H9 (cell line): ENCODE measurements at regions not wholly inside any gene's neighbourhood (a gene's known extent, or its start where the extent isn't known, plus 50 kb on each side); places are given as distances from the start of the nearest gene placed in this dataset.

Experiments used
- DNase-seq: peaks from one replicate; pipeline ENCODE4 v3.0.0-alpha.2; 2017
- H2AFZ ChIP-seq: one replicate; pipeline ENCODE4 v1.6.1; 2013; ENCODE audit warnings: mild to moderate bottlenecking, low read length, control low read depth, moderate library complexity
- H2AK5ac ChIP-seq: 2 replicates; pipeline ENCODE4 v1.6.1; 2013; ENCODE audit warnings: low read length, control low read depth, mixed read lengths; ENCODE audit not compliant: insufficient read length
- H2BK120ac ChIP-seq: one replicate; pipeline ENCODE4 v1.6.1; 2013; ENCODE audit warnings: low read depth, mild to moderate bottlenecking, low read length, control low read depth, inconsistent platforms; ENCODE audit not compliant: poor library complexity, severe bottlenecking
- H2BK12ac ChIP-seq: 2 replicates; pipeline ENCODE4 v1.6.1; 2013; ENCODE audit warnings: low read length, control low read depth, mixed read lengths, low read depth; ENCODE audit not compliant: insufficient read length
- H2BK15ac ChIP-seq: 2 replicates; pipeline ENCODE4 v1.6.1; 2013; ENCODE audit warnings: low read depth, low read length, control low read depth
- H2BK20ac ChIP-seq: one replicate; pipeline ENCODE4 v1.6.1; 2013; ENCODE audit warnings: low read depth, mild to moderate bottlenecking, low read length, control low read depth, inconsistent platforms; ENCODE audit not compliant: poor library complexity, severe bottlenecking
- H2BK5ac ChIP-seq: 2 replicates; pipeline ENCODE4 v1.6.1; 2013; ENCODE audit warnings: low read length, control low read depth, mixed read lengths; ENCODE audit not compliant: insufficient read length
- H3K14ac ChIP-seq: 2 replicates; pipeline ENCODE4 v1.6.1; 2013; ENCODE audit warnings: low read length, control low read depth; ENCODE audit not compliant: insufficient read depth
- H3K18ac ChIP-seq: 2 replicates; pipeline ENCODE4 v1.6.1; 2013; ENCODE audit warnings: low read depth, mild to moderate bottlenecking, mixed read lengths, low read length, control low read depth; ENCODE audit not compliant: insufficient read length
- H3K23ac ChIP-seq: 2 replicates; pipeline ENCODE4 v1.6.1; 2013; ENCODE audit warnings: low read length, control low read depth, mixed read lengths, low read depth; ENCODE audit not compliant: insufficient read length
- H3K23me2 ChIP-seq: 2 replicates; pipeline ENCODE4 v1.6.1; 2013; ENCODE audit warnings: low read depth, mild to moderate bottlenecking, mixed read lengths, low read length, control low read depth; ENCODE audit not compliant: insufficient read length, poor library complexity, severe bottlenecking
- H3K27ac ChIP-seq: 2 replicates; pipeline ENCODE4 v1.5.1; 2013; ENCODE audit warnings: low read length, control low read depth, mixed read lengths, low read depth; ENCODE audit not compliant: insufficient read length
- H3K27me3 ChIP-seq: 2 replicates; pipeline ENCODE4 v1.6.1; 2013; ENCODE audit warnings: low read length, control low read depth, inconsistent platforms; ENCODE audit not compliant: insufficient read depth
- H3K4ac ChIP-seq: 2 replicates; pipeline ENCODE4 v1.6.1; 2013; ENCODE audit warnings: low read depth, mild to moderate bottlenecking, control low read depth, inconsistent platforms, low read length, moderate library complexity
- H3K4me1 ChIP-seq: 2 replicates; pipeline ENCODE4 v1.6.1; 2013; ENCODE audit warnings: low read length, control low read depth, inconsistent platforms; ENCODE audit not compliant: insufficient read depth
- H3K4me2 ChIP-seq: 2 replicates; pipeline ENCODE4 v1.6.1; 2013; ENCODE audit warnings: low read length, control low read depth, mixed read lengths; ENCODE audit not compliant: insufficient read length, insufficient read depth
- H3K56ac ChIP-seq: 2 replicates; pipeline ENCODE4 v1.6.1; 2013; ENCODE audit warnings: low read depth, mild to moderate bottlenecking, mixed read lengths, low read length, control low read depth; ENCODE audit not compliant: insufficient read length
- H3K79me1 ChIP-seq: 2 replicates; pipeline ENCODE4 v1.6.1; 2013; ENCODE audit warnings: low read depth, mild to moderate bottlenecking, moderate library complexity, low read length, control low read depth, inconsistent platforms; ENCODE audit not compliant: insufficient read depth, poor library complexity, severe bottlenecking
- H3K79me2 ChIP-seq: 2 replicates; pipeline ENCODE4 v1.6.1; 2013; ENCODE audit warnings: low read length, control low read depth, inconsistent platforms; ENCODE audit not compliant: insufficient read depth
- H3K9ac ChIP-seq: 2 replicates; pipeline ENCODE4 v1.6.1; 2013; ENCODE audit warnings: low read length, control low read depth, mixed read lengths; ENCODE audit not compliant: insufficient read length; ENCODE audit errors: extremely low read depth
- H3K9me3 ChIP-seq: one replicate; pipeline ENCODE4 v1.6.1; 2013; ENCODE audit warnings: low read depth, low read length, inconsistent platforms; ENCODE audit not compliant: control insufficient read depth
- H3T11ph ChIP-seq: one replicate; pipeline ENCODE4 v1.6.1; 2013; ENCODE audit warnings: mild to moderate bottlenecking, low read length, control low read depth, inconsistent platforms
- H4K20me1 ChIP-seq: one replicate; pipeline ENCODE4 v1.6.1; 2013; ENCODE audit not compliant: control insufficient read depth, insufficient read length, insufficient read depth
- H4K5ac ChIP-seq: 2 replicates; pipeline ENCODE4 v1.6.1; 2013; ENCODE audit warnings: low read depth, mild to moderate bottlenecking, mixed read lengths, low read length, control low read depth; ENCODE audit not compliant: insufficient read length
- H4K8ac ChIP-seq: replicated peaks from 2 replicates; pipeline ENCODE4 v1.6.1; 2013; ENCODE audit warnings: low read length, control low read depth, mixed read lengths, low read depth; ENCODE audit not compliant: insufficient read length
- H4K91ac ChIP-seq: 2 replicates; pipeline ENCODE4 v1.6.1; 2013; ENCODE audit warnings: low read depth, mild to moderate bottlenecking, moderate library complexity, mixed read lengths, low read length, control low read depth; ENCODE audit not compliant: insufficient read length
- H3K27ac Mint-ChIP-seq, 3 experiments: 2 replicates in 2 of 3; 3 replicates in 1 of 3; pipeline ENCODE4 v1.8.0; 2020 to 2021; ENCODE audit warnings: mixed read lengths in 3 of 3, mild to moderate bottlenecking in 1 of 3, moderate library complexity in 1 of 3
- H3K27me3 Mint-ChIP-seq: 2 replicates; pipeline ENCODE4 v1.8.0; 2021; ENCODE audit warnings: low read depth, mild to moderate bottlenecking, moderate library complexity, mixed read lengths
- H3K36me3 Mint-ChIP-seq, 3 experiments: 2 replicates in 2 of 3; 3 replicates in 1 of 3; pipeline ENCODE4 v1.8.0; 2020 to 2021; ENCODE audit warnings: low read depth in 3 of 3, mixed read lengths in 3 of 3; ENCODE audit not compliant: insufficient read depth in 1 of 3
- H3K4me1 Mint-ChIP-seq, 2 experiments: 2 replicates each; pipeline ENCODE4 v1.8.0; 2020; ENCODE audit warnings: mixed read lengths in 2 of 2
- H3K4me3 Mint-ChIP-seq, 2 experiments: 2 replicates in 1 of 2; 3 replicates in 1 of 2; pipeline ENCODE4 v1.8.0; 2020 to 2021; ENCODE audit warnings: mild to moderate bottlenecking in 2 of 2, mixed read lengths in 2 of 2, moderate library complexity in 1 of 2
- H3K9me3 Mint-ChIP-seq, 2 experiments: 2 replicates in 1 of 2; 3 replicates in 1 of 2; pipeline ENCODE4 v1.8.0; 2020; ENCODE audit warnings: mild to moderate bottlenecking in 2 of 2, mixed read lengths in 2 of 2, moderate library complexity in 1 of 2
- CTCF ChIP-seq: fragments of 200-600 bp; sonication (generic); conservative IDR thresholded peaks from 3 replicates; pipeline ENCODE4 v1.8.0; 2021; ENCODE audit warnings: antibody characterized with exemption, mild to moderate bottlenecking
- WGBS: extraction: QIAGEN DNeasy Blood & Tissue Kit; methylation state at CpG from one replicate; pipeline ENCODE4 v1.1.7; 2013; ENCODE audit warnings: missing lambda C conversion rate, low lambda C conversion rate, mixed read lengths; ENCODE audit not compliant: insufficient read length; ENCODE audit errors: extremely low coverage; 5-methylcytosine and 5-hydroxymethylcytosine counted together

GRCh38 chr5:36422952-36423351 lies 121.2 kb upstream of the RANBP3L start:
- H3K4me1 Mint-ChIP-seq, result peaks cover 12 to 21% of the 10 kb centered on the region in 2 experiments
- H3K4me2 ChIP-seq, result no peak overlapping the region
- no peak overlapping the region for H2AFZ ChIP-seq
- peaks cover 8% of the 10 kb centered on the region; the same call in 1 of the 2 replicates for H3K27me3 ChIP-seq
- no peak overlapping the region for H2BK12ac ChIP-seq
- no peak overlapping the region for H3K4me3 Mint-ChIP-seq
- no peak for TF ChIP-seq CTCF
- no peak overlapping the region for H3K56ac ChIP-seq
- no peaks in the 10 kb centered on the region for H3K36me3 Mint-ChIP-seq
- H3K27ac Mint-ChIP-seq, result no peak overlapping the region
- H3K9me3 ChIP-seq, result no peaks in the 10 kb centered on the region
- peaks cover 16% of the 10 kb centered on the region for H3K27me3 Mint-ChIP-seq
- no peak overlapping the region for H4K8ac ChIP-seq
- peaks cover 0 to 3% of the 10 kb centered on the region in 2 experiments; a peak in 1 of 5 replicates for H3K9me3 Mint-ChIP-seq
- no peak overlapping the region for H3K23ac ChIP-seq
- H4K20me1 ChIP-seq, result no peaks in the 10 kb centered on the region
- H2AK5ac ChIP-seq, result no peak overlapping the region
- H4K5ac ChIP-seq, result no peak overlapping the region
- no peak overlapping the region for H2BK15ac ChIP-seq
- no peak overlapping the region for H2BK5ac ChIP-seq
- no peak for DNase-seq
- WGBS, result no CpG with 5 or more reads among the region's 3 CpGs
- H2BK20ac ChIP-seq, result no peak overlapping the region
- no peak overlapping the region for H3K4ac ChIP-seq
- no peaks in the 10 kb centered on the region for H3K79me2 ChIP-seq
- H3K14ac ChIP-seq, result no peak overlapping the region
- H3K18ac ChIP-seq, result no peak overlapping the region
- H2BK120ac ChIP-seq, result no peak overlapping the region
- no peaks in the 10 kb centered on the region for H3K79me1 ChIP-seq
- peaks cover 5% of the 10 kb centered on the region; the same call in 1 of the 2 replicates for H3K4me1 ChIP-seq
- H4K91ac ChIP-seq, result no peak overlapping the region
- H3K23me2 ChIP-seq, result no peaks in the 10 kb centered on the region
- no peak overlapping the region for H3K9ac ChIP-seq
- no peak overlapping the region for H3K27ac ChIP-seq
- H3T11ph ChIP-seq, result no peak overlapping the region
